ENCODE measurements at regions not wholly inside any gene's neighbourhood (a gene's known extent, or its start where the extent isn't known, plus 50 kb on each side); places are given as distances from the start of the nearest gene placed in this dataset.

DNA sequence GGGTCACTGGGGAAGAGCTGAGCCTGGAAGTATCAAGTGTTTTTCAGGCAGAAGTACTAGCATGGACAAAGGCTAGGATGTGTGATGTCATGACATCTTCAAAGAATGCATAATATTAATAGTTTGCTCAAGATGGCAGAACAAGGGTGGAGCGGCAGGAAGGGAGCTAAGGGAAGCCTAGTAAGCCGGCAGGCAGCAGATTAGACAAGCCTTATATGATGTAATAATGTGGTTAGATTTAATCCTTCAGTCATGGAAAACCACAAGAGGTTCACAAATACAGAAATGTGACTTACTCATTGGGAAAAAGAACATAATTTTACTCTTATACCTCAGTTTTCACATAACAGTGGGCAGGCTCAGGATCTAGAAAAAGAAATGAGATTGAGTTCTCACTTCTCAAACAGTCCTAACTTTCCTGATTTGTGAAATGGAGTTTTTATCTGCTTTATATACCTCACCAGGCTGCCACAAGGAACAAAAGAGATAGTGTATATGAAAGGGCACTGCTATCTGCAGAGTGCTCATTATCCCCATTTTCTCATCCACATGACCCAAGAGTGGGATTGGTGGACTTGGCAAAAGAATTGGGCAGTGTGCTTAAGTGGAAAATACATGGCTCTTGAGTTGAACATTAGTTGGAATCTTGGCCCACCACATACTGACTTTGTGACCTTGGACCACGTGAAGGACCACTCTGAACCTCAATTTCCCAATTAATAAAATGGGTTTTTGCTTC is 89.1 kb upstream of the LHCGR start:
- no peaks in the 10 kb centered on the region for H4K20me1 ChIP-seq
- TF ChIP-seq Cebpa-rat (IDR thresholded peaks at IDR 0.05), result no peak
- H3K27me3 ChIP-seq, result no peaks in the 10 kb centered on the region
- no peaks in the 10 kb centered on the region for H3K36me3 ChIP-seq
- no peak overlapping the region for H3K27ac ChIP-seq
- no peak overlapping the region for H3K9ac ChIP-seq
- no peak overlapping the region for H3K4me3 ChIP-seq
- peak overlapping the region in 4 of 11 experiments; percentile 3 to 53 (median 22); a peak in 8 of 22 replicates for H3K4me2 ChIP-seq
- H3K4me1 ChIP-seq, result peaks cover 0 to 11% (median 0%) of the 10 kb centered on the region in 10 experiments; a peak in 3 of 20 replicates
- H3K9me3 ChIP-seq (replicated peaks in 1 of 11), result peaks cover 0 to 13% (median 0%) of the 10 kb centered on the region in 11 experiments; a peak in 5 of 22 replicates

GRCh38 chr2:48841126-48841525 is 85.6 kb upstream of the LHCGR start:
- H3K4me1 ChIP-seq, result peaks cover 0 to 11% (median 0%) of the 10 kb centered on the region in 10 experiments; a peak in 3 of 20 replicates
- H3K36me3 ChIP-seq, result no peaks in the 10 kb centered on the region
- H3K4me3 ChIP-seq, result no peak overlapping the region
- H3K9me3 ChIP-seq (replicated peaks in 1 of 11), result peaks cover 0 to 16% (median 0%) of the 10 kb centered on the region in 11 experiments; a peak in 5 of 22 replicates
- H3K27me3 ChIP-seq, result no peaks in the 10 kb centered on the region
- no peaks in the 10 kb centered on the region for H4K20me1 ChIP-seq
- H3K4me2 ChIP-seq, result no peak overlapping the region
- no peak for TF ChIP-seq Cebpa-rat (IDR thresholded peaks at IDR 0.05)
- no peak overlapping the region for H3K9ac ChIP-seq
- no peak overlapping the region; a peak in 1 of 22 replicates for H3K27ac ChIP-seq

DNA sequence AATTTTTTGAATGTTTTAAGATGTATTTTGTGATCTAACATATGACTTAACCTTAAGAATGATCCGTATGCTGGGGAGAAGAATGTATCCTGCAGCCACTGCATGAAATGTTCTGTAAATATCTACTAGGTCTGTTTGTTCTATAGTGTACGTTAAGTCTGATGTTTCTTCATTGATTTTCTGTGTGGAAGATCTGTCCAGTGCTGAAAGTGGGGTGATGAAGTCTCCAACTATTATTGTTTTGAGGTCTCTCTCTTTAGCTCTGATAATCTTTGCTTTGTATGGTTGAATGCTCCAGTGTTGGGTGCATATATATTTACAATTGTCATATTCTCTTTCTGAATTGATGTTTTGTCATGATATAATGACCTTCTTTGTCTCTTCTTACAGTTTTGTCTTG is 82.5 kb upstream of the LHCGR start:
- Histone ChIP-seq H4K20me1 (no peaks in the 10 kb centered on the region), H3K27ac (no peak overlapping the region), H3K9ac (no peak overlapping the region), H3K4me2 (no peak overlapping the region), H3K4me1 (no peaks in the 10 kb centered on the region), H3K36me3 (no peaks in the 10 kb centered on the region), H3K9me3 (replicated peaks in 1 of 11) (peaks cover 21 to 47% (median 27%) of the 10 kb centered on the region in 11 experiments), H3K27me3 (no peaks in the 10 kb centered on the region), H3K4me3 (no peak overlapping the region)
- no peak for TF ChIP-seq Cebpa-rat (IDR thresholded peaks at IDR 0.05)

GRCh38 chr2:48829569-48829968 is 74.0 kb upstream of the LHCGR start:
- H3K27ac ChIP-seq, result no peak overlapping the region
- no peaks in the 10 kb centered on the region for H3K4me1 ChIP-seq
- no peaks in the 10 kb centered on the region for H4K20me1 ChIP-seq
- H3K36me3 ChIP-seq, result no peaks in the 10 kb centered on the region
- H3K9me3 ChIP-seq (replicated peaks in 1 of 11), result peaks cover 11 to 38% (median 15%) of the 10 kb centered on the region in 11 experiments
- H3K9ac ChIP-seq, result no peak overlapping the region
- no peak overlapping the region for H3K4me3 ChIP-seq
- no peaks in the 10 kb centered on the region for H3K27me3 ChIP-seq
- no peak for TF ChIP-seq Cebpa-rat (IDR thresholded peaks at IDR 0.05)
- H3K4me2 ChIP-seq, result no peak overlapping the region

GRCh38 chr2:48829036-48829435 is 73.5 kb upstream of the LHCGR start:
- Histone ChIP-seq H3K9me3 (replicated peaks in 1 of 11) (peaks cover 9 to 33% (median 10%) of the 10 kb centered on the region in 11 experiments), H3K4me3 (no peak overlapping the region), H3K36me3 (no peaks in the 10 kb centered on the region), H3K27ac (no peak overlapping the region), H3K9ac (no peak overlapping the region), H3K4me1 (no peaks in the 10 kb centered on the region), H3K4me2 (no peak overlapping the region), H3K27me3 (no peaks in the 10 kb centered on the region), H4K20me1 (no peaks in the 10 kb centered on the region)
- no peak for TF ChIP-seq Cebpa-rat (IDR thresholded peaks at IDR 0.05)

- H3K4me3 ChIP-seq, result no peak overlapping the region
- H3K27me3 ChIP-seq, result no peaks in the 10 kb centered on the region
- TF ChIP-seq Cebpa-rat (IDR thresholded peaks at IDR 0.05), result no peak
- no peak overlapping the region for H3K27ac ChIP-seq
- H3K36me3 ChIP-seq, result no peaks in the 10 kb centered on the region
- H3K9me3 ChIP-seq (replicated peaks in 1 of 11), result peaks cover 0 to 13% (median 0%) of the 10 kb centered on the region in 11 experiments; a peak in 5 of 22 replicates
- no peak overlapping the region for H3K4me2 ChIP-seq
- no peaks in the 10 kb centered on the region for H4K20me1 ChIP-seq
- no peak overlapping the region for H3K9ac ChIP-seq
- H3K4me1 ChIP-seq, result no peaks in the 10 kb centered on the region
Observed at GRCh38 chr2:48826986-48827385, 71.5 kb upstream of the LHCGR start.

DNA sequence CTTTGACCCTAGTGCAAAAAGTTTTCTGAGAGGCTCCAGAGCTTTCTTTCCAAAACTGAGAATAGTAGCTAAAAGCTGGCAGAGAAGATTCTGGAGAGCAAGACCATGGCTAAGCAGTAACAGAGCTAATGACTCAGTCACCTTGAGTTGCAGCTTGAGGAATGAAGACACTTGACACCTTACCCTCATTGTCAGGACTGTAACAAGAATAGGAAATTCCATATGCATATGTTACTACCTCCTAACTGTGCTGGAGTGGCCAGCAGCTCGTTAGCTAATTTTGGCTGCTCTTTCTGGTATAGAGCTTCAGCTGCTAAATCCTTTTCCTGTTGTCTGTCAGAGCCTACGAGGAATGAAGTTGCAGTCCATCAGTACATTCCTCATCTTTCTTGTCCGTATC is 68.6 kb upstream of the LHCGR start:
- Histone ChIP-seq H3K27ac (no peak overlapping the region), H3K36me3 (no peaks in the 10 kb centered on the region), H4K20me1 (no peaks in the 10 kb centered on the region), H3K4me3 (no peak overlapping the region), H3K27me3 (no peaks in the 10 kb centered on the region), H3K4me2 (no peak overlapping the region), H3K4me1 (peaks cover 0 to 6% (median 0%) of the 10 kb centered on the region in 10 experiments; a peak in 2 of 20 replicates), H3K9me3 (replicated peaks in 1 of 11) (peaks cover 0 to 4% (median 0%) of the 10 kb centered on the region in 11 experiments; a peak in 2 of 22 replicates), H3K9ac (no peak overlapping the region)
- no peak for TF ChIP-seq Cebpa-rat (IDR thresholded peaks at IDR 0.05)

DNA sequence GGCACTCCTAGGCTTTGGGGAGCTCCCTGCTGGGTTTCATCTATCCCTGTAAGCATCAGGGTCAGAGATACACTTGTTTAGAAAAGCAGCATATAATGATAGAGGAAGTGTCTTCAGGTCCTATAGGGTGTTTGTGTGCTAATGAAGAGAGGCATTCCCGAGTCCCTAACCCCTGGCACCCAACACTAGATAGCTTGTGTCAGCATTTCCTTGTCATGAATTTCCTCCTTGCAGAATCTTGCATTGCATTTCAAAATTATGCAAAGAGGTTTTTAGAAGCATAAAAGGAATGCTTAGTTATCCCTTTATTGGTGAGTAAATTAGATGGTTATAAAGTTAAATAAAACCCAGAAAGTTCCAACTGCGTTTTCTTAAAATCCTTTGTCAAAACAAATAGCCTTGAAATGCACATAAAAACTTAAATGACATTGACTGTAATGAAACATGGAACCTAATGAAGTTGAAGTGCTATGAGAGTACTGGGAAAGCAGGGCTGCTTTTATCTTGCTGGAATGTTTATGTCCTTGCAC is 63.7 kb upstream of the LHCGR start:
- Histone ChIP-seq H3K27ac (no peak overlapping the region), H3K4me3 (no peak overlapping the region), H3K27me3 (no peaks in the 10 kb centered on the region), H3K9me3 (replicated peaks in 1 of 11) (no peaks in the 10 kb centered on the region), H3K4me1 (peaks cover 0 to 7% (median 0%) of the 10 kb centered on the region in 10 experiments; a peak in 2 of 20 replicates), H3K4me2 (no peak overlapping the region), H3K36me3 (no peaks in the 10 kb centered on the region), H4K20me1 (no peaks in the 10 kb centered on the region), H3K9ac (no peak overlapping the region)
- no peak for TF ChIP-seq Cebpa-rat (IDR thresholded peaks at IDR 0.05)

GRCh38 chr2:48817355-48817754 is 61.8 kb upstream of the LHCGR start:
- no peaks in the 10 kb centered on the region for H4K20me1 ChIP-seq
- H3K9ac ChIP-seq, result no peak overlapping the region
- TF ChIP-seq Cebpa-rat (IDR thresholded peaks at IDR 0.05), result no peak
- H3K27ac ChIP-seq, result no peak overlapping the region
- H3K4me1 ChIP-seq, result peaks cover 0 to 7% (median 0%) of the 10 kb centered on the region in 10 experiments; a peak in 2 of 20 replicates
- no peaks in the 10 kb centered on the region for H3K9me3 ChIP-seq (replicated peaks in 1 of 11)
- H3K36me3 ChIP-seq, result no peaks in the 10 kb centered on the region
- no peaks in the 10 kb centered on the region for H3K27me3 ChIP-seq
- H3K4me3 ChIP-seq, result no peak overlapping the region
- no peak overlapping the region for H3K4me2 ChIP-seq

DNA sequence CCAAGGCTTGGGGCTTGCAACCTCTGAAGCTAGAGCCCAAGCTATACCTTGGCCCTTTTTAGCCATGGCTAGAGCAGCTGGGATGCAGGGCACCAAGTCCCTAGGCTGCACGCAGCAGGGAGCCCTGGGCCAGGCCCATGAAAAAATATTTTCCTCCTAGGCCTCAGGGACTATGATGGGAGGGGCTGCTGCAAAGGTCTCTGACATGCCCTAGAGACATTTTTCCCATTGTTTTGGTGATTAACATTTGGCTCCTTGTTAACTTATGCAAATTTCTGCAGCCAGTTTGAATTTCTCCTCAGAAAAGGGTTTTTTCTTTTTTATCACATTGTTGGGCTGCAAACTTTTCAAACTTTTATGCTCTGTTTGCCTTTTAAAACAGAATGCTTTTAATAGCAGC is 56.9 kb upstream of the LHCGR start:
- TF ChIP-seq Cebpa-rat (IDR thresholded peaks at IDR 0.05), result no peak
- H3K4me1 ChIP-seq, result no peaks in the 10 kb centered on the region
- no peak overlapping the region for H3K4me2 ChIP-seq
- no peak overlapping the region for H3K9ac ChIP-seq
- H3K4me3 ChIP-seq, result no peak overlapping the region
- H3K27me3 ChIP-seq, result no peaks in the 10 kb centered on the region
- H3K27ac ChIP-seq, result no peak overlapping the region
- no peaks in the 10 kb centered on the region for H3K9me3 ChIP-seq (replicated peaks in 1 of 11)
- no peaks in the 10 kb centered on the region for H4K20me1 ChIP-seq
- no peaks in the 10 kb centered on the region for H3K36me3 ChIP-seq
